NCI-H748 treated with DMSO at 0.1 percent for 48 hours (cell line): ENCODE measurements at regions not wholly inside any gene's neighbourhood (a gene's known extent, or its start where the extent isn't known, plus 50 kb on each side); places are given as distances from the start of the nearest gene placed in this dataset.

Experiments used
- DNase-seq: peaks from one replicate; lab custom pipeline; 2025; lab: John Stamatoyannopoulos, UW

DNA sequence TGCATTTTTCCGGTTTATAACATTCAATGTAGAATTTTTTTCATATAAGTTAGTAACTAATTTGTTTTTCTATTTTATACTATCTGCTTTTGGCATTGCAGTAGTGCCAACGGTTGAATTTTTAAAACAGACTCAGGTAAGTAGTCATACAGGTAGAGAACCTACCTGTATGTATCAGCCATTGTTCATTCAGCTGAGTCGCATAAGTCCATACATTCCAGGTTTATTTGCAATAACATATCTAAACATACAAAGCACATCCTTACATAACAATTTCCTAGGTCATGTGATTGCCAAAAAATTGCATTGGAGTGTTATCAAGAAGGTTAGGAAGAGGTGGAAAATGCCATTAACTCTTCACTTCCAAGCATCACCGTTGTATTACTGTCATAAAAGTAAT, 1059.3 kb upstream of the CNTN5 start:
- DNase-seq = no peak

DNA sequence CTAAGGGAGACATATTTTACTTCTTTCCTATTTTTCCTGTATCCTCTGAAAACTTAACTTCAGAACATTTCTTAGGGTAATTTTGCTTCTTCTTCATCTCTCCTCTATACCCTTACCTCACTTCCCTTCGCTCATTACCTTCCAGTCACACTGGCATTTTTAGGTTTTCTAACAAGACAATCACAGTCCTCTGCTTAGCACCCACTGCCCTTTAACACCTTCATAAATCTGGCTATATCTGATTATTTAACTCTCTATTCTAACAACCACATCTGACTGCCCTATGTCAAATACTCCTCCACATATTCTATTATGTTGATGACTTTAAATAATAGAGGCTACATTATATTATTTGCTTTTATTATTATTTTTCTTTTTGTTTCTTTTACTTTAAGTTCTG, 1058.0 kb upstream of the CNTN5 start:
- no peak for DNase-seq

DNA sequence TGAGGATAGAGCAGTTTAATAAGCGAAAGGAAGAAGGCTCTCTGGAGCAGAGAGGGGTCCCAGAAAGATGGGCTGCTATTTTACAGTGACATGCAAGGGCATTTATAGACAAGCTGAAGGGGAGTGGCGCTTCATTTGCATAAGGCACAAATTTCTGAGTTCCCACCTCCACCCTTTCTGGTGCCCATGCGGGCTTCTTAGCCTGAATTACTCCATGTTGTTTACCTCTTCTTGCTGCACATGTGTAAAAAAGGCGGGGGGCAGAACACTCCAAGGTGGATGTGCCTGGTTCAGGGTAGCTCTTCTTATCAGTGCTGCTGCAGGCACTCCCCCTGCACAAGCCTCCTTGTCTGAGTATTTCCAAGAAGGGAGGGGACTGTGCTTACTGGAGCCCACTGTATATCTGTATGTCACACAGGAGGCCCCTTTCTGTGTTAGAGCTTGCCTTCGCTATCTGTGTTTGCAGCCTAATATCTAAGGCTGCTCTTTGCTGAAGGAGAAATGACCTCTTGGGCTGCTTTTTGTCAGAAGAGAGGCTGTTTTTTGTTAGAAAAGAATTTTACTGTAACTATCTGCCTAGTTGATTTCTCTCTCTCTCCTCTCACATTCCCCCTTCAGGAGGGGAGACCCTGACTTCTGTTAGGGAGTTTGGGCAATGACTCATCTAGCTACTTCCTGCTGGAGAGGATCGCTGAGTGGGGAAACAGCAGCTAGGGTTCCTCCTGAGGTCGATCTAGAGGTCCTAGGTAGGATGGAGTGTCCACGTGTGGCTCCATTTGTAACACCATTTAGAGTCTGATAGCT, 1057.0 kb upstream of the CNTN5 start:
- DNase-seq = no peak

DNA sequence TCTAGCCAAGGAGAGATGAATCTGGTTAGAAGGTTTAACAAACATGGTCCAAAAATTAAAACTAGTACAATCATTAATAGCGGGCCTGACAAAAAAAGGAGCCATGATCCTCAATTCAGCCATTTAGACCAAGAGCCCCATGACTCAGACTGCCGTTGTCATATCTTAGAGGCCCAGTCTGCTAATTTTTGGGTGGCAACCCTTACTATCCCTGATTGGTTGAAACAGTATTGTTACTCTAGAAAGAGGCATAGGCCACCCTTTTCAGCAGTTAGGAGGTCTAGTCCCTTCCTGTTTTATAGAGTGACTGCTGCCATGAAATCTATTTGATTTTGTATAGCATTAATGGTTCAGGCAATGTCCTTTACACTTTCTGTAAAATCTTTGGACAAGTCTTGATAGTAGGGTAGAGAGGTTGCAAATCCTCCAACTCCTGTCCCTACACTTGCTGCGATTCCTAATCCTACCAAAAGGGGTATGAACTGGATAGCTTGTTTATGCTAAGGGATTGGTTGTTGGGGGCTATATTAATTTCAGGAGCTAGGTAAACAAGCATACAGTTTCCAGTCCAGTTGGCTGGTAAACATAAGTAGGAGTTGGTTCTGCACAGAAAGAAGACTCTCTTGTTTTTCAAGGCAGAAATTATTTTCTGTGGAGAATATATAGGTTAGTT, 1056.3 kb upstream of the CNTN5 start:
- no peak for DNase-seq

DNA sequence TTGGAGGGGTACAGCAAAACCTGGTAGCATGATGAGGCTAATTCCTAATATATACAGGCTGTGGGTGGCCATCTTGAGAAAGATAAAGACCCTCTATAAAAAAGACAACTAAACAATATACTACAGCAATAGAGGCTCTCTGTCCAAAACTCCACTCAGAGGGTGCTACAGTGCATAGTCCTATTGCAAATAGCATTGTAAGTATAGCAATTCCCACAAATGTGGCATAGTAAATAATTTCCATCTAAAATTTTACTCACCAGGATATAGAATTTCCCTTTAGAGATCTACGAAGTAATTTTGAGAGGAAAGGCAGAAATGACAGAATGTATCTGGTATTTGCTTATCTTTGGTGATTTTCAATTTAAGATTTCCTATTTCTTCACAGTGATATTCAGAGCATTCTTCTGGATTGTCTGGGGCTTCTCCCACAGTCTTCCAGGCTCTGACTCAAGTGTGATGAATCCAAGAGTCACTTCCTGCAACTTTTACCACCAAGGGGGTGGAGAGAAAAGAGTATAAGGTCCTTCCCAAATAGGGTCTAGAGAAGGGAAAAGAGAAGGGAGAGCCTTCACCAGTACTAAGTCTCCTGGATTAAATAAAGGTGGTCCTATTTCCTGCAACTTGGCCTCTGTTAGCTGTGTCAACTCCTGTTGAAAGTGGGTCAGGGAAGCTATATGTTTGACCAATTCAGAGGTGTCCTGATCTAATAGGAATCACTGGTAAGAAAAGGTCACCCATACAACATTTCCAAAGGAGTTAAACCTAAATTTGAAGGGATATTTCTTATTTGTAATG, 1054.7 kb upstream of the CNTN5 start:
- no peak for DNase-seq

DNA sequence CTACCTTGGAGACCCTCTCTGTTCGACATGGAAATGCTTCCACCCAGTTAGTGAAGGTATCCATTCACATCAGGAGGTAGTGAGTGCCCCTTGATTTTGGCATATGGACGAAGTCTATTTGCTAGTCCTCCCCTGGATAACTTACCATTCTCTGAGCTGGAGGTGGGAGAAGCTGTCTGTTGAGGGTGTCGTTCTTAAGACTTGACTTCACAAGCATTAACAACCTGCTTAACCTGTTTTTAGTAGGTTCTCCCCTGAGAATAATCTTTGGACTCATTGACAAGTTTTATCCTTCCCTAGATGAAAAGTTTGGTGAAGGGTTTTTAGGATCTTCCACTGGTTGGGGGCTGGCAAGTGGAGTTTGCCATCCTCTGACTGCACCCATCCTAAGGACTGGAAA, 1053.8 kb upstream of the CNTN5 start:
- no peak for DNase-seq

DNA sequence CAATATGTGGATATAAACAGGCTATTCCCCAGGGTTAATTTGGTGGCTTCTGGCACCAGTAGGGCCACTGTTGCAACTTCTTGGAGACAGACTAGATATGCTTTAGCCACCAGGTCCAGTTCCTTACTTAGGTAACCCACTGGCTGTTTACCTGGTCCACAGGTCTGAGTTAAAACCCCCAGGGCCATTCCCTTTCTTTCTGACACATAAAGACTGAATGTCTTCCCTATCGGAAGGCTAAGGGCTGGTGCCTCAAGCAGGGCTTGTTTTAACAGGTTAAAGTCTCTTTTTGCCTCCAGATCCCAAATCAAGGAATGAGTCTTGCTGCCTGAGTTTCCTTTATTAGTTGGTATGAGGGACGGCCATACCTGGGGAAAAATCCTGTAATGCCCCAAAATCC, 1052.7 kb upstream of the CNTN5 start:
- DNase-seq = no peak

DNA sequence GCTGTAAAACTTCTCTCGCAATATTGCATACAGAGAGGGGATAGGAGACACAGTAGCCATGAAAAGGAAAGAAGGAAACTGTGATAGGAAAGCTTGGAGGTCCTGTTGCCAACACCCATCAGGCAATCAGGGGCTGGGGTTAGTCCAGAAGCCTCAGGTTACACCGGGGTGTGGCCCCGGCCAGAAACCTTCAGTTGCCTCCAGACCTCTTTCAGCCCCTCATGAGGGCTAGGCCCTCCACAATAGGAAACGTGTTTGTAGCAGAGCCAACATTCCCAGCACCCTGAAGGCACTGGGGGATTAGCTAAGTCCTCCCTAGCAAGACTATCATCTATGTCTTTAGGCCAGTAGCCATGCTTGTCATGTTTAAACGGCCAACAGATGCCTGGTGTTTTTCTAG, 1048.0 kb upstream of the CNTN5 start:
- no peak for DNase-seq

DNA sequence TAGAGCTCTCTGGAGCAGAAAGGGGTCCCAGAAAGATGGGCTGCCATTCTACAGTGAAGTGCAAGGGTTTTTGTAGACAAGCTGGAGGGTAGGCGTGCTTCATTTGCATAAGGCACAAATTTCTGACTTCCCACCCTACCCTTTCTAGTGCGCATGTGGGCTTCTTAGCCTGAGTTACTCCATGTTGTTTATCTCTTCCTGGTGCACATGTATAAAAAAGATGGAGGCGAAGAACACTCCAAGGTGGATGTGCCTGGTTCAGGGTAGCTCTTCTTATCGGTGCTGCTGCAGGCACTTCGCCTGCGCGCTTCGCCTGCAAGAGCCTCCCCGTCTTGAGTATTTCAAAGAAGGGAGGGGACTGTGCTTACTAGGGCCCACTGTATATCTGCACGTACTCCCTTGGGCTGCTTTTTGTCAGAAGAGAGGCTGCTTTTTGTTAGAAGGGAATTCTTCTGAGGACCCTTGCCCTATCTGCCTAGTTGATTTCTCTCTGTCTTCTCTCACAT, 1047.3 kb upstream of the CNTN5 start:
- no peak for DNase-seq

DNA sequence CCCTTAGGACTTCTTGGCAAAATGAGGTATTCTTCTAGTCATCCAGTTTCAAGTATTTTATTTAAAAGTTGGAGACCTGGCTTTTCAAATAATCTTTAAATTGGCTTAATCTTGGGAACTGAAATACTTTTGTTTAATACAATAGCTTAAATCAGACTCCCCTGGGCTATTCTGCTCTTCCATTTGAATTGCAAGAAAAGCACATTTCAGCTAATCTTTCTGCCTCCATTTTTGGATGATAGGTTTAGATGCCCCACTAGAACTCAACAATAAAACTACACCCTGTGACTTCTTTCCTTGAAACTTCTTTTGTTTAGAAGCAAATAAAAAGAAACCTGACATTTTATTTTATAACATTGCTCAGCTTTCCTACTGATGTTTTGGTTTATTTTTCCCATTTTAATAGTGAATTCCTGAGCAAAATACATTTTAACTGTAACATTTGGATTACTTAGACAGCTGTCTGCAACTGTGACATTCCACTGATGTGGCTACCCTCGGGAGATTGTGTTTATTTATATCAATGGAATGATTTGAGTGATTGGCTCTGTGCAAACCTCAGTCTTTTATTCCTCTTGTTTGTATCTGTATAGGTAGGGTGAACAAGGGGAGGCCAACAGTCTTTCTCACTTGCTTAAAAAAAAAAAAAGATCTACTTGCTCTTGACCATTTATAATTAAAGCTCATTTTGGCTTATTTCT, 1045.8 kb upstream of the CNTN5 start:
- DNase-seq = no peak

DNA sequence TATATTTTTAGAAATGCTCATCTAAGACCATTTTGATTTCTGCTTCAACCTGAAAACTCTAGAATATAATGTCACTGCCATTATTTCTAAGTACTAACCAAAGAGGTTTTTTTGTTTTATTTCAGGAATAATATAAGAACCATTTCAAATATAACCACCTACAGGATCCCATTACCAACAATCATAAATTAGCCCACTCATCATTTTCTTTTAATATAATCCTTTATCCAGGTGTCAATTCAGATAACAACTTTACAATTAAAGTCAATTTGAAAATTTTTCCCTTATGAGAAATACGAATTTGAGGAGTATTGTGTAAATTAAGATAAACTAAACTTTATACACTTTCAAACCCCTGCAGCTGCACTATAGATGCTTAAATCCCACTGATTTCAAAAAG, 1043.0 kb upstream of the CNTN5 start:
- no peak for DNase-seq

DNA sequence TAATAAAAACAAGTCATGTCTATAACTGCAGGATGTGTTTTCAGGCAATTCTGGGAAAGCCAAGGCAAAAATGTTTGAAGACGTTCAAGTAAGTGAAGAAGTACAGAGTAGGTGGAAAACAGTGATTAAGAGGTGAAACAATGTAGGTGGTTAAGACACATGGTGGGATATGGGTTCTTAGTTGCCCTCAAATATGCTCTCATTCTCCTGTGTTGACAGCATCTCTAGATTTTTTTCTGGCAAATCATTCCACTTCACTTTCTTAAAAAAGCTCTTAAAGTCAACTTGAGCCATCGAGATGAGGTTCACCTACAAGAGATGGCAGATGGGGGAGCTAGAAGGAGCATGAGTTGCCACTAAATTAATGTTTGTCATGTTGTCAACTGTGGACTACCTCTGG, 1041.0 kb upstream of the CNTN5 start:
- DNase-seq = no peak

DNA sequence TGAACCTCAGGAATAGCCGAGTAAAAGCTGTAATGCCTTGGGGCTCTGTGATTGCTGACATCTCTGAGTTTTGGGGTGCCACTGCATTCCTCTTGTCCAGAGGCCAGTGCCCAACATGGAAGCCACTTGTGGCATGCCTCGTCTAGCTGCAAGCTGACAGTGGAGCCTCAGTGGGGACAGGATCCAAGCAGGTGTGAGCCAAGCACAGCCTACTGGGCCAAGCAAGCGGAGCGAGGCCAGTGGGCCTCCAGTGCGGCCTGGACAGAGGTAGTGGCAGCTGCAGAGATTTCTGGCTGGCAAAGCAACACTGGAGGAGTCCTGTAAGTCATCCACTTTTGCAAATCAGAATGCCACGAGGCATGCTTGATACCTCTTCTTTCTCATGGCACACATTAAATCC, 1038.2 kb upstream of the CNTN5 start:
- no peak for DNase-seq

DNA sequence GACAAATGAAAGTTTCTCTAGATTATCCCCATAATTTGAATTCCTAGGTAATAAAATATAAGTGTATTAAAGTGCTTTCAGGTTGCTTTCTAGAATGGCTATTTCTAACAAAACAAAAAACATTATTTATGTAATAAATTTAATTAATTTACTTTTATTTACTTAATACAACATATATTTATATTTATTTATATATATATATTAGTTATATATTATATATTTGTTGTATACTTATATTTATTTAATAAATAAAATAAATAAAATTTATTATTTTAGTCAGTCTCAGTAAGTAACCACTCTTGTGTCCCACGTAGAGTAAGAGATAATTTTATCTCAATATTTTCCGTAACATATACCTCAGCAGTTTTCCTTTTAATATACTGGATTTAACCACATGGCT, 1031.6 kb upstream of the CNTN5 start:
- DNase-seq = no peak

DNA sequence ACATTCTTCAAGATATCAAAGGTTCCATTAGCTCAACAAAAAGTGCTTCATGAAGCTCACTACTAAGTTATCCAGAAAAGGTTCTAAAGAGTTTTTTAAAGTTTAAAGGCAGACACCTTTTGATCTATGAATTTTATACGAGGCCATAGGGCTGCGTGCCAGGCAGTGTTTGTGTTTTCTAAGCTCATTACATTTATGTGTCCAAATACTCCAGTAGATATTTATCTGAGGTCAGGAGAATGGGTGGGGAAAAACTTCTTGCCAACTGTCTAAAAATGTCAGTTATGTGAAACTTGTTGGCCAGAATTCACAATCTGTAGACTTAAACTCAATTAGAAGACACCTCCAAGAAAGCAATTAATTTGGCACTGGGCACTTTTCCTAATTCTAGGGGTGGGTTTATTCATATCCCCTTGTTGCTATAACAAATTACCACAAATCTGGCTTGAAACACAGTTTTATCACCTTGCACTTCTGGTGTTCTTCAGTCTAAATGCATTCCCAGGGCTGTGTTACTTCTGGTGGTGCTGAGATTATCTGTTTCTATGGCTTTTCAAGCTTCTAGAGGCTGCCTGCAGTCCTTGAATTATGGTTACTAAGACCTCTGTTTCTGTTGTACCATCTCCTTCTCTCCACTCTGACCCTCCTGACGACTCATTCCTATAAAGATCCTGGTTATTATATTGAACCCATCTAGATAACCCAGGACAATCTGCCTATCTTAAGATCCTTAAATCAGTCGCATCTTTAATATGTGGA, 1030.4 kb upstream of the CNTN5 start:
- no peak for DNase-seq

DNA sequence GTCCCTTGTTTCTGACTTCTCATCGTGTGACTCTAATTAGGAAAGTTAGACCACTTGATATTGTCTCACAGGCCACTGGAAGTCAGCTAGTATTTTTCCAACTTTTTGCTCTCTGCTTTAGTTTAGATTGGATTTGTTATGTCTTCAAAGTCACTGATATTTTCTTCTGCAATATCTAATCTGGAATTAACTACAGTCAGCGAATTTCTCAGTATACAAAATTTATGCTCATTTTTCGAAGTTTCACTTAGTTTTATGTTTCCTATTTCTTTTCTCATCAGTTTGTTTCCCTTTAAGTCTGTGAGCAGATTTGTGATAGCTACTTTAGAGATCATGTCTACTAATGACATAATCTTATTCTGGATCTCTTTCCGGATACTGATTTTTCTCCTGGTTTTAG, 1027.2 kb upstream of the CNTN5 start:
- no peak for DNase-seq

DNA sequence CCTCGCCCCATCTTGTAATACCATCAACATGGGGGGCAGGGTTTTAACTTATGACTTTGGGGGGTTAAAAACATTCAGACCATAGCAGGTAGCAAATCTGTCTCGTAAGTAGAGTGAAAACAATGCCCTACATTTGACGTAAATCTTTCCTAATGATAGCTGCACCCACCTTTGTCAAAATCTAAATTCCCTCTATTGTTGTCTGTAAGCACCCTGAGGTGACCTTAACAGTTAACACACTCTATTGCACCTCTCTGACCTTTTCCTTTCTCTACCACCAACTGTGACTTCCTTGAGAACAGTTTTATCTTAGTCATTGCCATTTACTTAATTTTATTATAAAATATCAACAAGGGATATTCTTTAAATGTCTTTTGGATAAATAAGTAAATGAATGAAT, 1024.9 kb upstream of the CNTN5 start:
- no peak for DNase-seq

DNA sequence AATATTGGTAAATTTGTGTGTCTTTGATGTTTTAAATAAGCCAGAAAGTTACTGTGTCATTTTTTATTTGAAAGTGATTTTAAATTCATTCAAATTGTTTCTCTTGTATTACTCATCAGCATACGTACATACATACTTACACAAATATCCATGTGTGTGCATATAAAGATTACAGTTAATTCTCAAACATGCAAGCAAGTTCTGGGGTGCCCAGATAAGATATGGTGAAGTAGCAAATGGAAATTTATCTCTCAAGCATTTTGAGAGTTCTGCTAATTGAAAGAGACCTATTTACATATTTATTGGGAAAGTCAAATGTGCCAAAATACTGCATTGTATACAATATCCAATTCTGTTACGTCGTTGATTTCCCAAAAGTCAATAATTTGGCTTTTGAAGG, 1024.0 kb upstream of the CNTN5 start:
- no peak for DNase-seq

DNA sequence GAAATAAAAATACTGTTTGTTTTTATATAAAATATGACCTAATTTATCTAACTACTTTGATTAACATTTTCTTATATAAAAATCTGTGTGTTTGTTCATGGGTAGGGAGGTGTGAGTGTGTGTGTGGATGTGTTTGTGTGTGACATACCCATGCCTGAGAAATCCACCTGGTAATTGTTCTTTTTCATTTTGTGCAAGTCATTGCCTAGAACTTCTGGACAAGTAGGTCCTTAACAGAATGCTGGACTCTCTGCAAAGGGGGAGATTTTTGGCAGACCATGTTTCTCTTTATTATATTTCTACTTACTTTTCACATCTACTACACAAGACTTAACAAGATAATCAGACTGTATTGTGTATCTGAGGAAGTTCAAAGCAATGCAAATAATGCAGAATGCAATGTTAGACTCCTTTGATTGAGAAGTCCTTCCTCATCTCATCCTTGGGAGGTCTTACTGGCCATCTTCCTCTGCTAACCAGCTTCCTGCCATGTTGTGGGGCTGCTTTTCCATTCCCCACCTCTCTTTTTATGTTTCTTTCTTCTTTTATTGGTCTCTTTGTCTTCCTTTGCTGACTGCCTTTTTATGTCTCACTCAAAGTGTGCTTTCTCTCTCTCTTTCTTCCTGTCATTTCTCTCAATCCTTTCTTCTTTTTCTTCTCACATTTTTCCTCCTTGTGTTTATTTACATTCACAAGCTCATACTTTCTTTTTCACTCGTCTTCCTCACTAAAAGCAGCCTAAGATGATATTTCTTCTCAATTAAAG, 1017.0 kb upstream of the CNTN5 start:
- no peak for DNase-seq

DNA sequence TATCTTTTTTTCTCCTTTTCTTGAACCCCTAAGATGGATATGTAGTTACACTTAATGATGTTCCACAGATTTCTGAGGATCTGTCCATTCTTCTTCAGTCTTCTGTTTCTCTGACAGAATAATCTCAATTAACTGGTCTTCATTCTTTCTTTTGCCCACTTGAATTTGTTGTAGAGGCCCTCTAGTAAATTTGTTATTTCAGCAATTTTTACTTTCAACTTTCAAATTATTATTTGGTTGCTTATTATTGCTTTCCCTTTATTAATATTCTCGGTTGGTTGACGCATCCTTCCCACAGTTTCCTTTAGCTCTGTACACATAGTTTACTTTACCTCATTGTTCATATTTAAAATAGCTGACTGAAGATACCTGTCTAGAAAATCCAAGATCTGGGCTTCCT, 1013.7 kb upstream of the CNTN5 start:
- DNase-seq = no peak

DNA sequence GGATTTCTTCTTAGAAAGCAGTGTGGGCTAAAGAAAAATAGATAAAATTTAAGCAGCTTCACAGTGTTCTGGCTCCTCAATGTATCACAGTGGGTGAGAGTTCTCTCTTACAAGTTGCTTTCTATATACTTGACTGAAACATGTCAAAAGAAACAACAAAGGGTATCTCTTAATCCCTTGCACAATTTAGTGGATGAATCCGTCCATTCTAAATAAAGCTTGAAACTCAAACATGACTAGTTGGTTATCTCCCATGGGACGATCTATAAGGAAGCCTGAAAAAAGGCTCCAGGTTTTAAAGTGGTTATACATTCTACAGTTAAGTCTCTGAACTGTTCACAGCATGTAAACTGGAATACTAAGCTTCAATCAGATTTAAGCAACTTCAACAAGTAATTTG, 993.1 kb upstream of the CNTN5 start:
- no peak for DNase-seq
